ENCODE measurements at regions not wholly inside any gene's neighbourhood (a gene's known extent, or its start where the extent isn't known, plus 50 kb on each side); places are given as distances from the start of the nearest gene placed in this dataset.
"Not testable (repeated sequence)": the region's sequence is repeated elsewhere in the genome, so short reads cannot be mapped to it uniquely, and the experiment has no call there.

DNA sequence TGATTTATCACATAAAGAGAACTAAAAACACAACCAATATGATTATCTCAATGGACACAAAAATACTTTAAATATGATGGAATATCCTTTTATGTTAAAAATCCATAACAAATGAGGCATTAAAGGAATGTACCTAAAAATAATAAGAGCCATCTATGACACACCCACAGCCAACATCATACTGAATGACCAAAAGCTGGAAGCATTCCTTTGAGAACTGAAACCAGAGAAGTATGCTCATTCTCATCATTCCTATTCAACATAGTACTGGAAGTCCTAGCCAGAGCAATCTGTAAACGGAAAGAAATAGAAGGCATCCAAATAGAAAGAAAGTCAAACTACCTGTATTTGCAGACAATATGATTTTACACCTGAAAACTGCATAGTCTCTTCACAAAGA lies 671.0 kb downstream of the SLITRK1 start:
- DNase-seq = no peak

DNA sequence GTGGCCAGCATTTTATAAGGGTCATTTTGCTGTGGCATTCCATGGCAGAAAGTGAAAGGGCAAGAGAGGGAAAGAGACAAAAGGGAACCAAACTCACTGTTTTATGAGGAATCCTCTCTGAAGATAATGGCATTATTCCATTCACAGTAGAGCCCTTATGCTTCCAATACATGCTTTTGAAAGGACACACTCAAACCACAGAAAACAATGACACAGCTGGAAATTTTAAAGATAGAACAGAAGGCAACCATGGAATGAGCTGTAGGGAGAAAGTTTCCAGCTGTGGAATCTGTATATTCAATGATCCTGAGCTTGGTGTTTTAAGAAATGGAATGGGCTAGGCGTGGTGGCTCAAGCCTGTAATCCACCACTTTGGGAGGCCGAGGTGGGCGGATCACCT lies 677.4 kb downstream of the SLITRK1 start:
- no peak for DNase-seq

DNA sequence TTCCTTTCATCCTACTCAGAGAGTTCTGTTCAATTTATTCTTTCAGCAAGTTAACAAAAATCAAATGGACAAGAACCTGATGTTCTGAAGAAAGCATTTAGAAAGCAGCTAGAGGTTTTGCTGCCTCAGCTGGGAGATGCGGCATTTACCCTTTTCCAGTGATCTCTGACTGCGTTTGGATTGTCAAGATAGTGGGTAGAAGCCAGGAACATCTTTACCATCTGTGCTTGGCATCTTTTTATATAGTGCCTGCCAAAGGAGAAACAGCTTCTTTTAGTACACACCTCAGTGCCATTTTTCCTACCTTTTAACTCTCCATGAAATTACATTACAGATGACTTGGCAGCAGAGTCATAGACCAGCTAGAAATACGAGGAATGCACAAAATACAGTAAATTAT lies 680.8 kb downstream of the SLITRK1 start:
- DNase-seq = no peak

DNA sequence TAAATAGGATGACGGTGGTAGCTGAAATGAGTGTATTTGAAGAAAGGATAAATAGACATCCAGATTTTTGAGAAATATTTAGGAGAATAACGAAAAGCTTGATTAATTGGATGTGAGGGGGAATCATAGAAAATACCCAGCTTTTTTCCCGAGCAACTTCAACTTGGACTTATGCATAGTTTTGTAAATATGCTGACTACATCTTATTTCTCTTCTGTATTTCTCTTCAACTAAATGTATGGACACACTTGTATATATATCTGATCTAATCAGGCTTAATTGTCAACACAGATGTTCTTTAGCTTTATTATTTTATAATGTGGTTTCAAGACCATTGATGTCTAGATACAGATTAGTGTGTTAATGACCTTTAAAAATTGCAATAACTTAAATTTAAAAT lies 685.0 kb downstream of the SLITRK1 start:
- DNase-seq = no peak

DNA sequence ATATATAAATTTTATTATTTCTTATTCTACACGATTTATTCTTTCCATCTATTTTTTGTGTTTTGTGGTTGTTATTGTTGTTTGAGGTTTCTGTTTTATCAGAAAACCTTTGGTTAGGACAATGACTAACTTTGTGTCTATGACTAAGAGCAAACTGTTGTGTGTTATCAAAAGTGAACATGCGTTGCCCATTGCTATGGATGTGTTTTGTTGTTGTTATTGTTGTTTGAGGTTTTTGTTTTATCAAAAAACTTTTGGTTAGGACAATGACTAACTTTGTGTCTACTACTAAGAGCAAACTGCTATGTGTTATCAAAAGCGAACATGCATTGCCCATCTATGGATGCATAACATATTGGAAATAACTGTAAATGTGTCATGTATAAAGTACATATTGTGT lies 692.3 kb downstream of the SLITRK1 start:
- DNase-seq = no peak

DNA sequence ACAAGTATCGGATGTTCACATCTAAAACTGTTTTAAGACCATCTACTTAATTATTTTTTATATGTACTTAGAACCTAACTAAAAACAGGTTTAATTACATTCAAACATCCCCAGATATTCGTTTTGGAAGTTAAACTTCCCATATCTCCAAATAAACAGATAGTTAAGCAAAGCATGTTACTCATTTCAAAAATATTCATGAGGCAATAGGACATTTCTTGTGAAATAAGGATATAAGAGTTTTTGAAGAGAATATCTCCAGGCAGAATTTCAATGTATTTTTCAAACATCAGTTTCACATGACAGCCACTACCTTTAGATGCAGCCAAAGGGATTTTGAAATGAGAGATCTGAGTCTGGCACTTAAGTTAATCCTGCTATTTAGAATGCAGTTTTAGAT lies 697.5 kb downstream of the SLITRK1 start:
- DNase-seq = no peak

DNA sequence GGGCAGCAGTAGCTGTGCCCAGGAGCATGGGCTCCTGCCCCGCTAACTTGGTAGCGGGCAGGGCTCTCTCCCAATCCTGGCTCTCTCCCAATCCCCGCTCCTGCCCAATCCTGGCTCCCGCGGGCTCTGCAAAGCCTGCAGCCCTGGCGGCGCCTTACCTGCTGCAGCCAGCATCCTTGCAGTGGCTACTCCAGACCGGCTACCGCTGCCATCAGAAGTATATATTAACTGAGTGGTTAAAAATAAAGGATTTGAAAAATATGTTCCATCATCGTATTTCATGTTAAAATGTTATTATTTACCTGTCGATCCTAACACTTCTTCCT lies 698.2 kb downstream of the SLITRK1 start:
- DNase-seq = no peak

DNA sequence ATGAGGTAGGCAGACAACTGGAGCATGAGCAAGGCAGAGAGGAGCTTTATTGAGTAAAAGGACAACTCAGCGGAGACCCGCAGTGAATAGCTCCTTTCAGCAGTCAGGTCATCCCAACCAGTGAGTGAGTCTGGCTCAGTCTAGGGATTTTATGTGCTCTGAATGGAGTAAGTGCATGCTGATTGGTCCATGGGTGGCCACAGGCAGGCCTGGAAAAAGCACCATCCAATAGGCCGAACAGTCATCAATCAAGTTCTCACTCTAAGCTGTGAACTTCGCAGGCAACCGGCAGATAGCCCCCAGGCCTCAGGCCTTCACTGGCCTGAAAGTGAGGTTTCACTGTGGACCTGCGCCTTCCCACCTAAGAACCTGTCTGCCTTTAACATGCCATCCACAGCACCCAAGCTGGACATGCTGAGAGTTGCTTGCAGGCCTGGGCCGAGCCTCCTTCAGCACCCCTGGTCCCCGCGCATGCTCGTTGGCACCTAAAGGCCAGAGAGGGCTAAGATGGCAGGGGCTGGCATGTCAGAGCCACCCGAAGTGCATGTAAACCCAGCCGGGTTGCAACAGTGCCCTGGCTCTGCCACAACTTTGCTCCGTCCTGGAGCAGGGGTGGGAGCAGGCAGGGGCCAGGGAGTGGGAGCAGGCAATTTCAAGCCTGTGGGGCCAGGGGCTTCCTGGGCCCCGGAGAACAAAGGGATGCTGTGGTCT lies 698.7 kb downstream of the SLITRK1 start:
- no peak for DNase-seq

DNA sequence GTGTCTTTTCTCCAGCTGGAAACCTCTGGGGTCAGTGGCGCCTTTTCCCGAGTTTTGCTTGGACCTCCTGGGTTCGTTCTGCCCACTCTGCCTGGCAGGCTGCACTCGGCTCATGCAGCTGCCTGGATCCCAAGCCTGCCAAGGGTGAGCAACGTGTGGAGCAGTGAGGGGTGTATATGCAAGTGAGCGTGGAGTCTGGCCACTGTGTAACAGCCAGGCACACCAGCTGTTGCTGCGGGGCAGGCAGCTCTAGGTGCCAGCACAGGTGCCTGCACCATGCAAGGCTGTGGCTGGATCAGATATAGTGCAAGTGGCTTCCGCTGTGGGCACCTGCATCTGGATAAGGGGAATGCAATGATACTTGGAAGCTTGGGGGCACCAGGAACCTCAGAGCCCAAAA lies 699.4 kb downstream of the SLITRK1 start:
- no peak for DNase-seq

DNA sequence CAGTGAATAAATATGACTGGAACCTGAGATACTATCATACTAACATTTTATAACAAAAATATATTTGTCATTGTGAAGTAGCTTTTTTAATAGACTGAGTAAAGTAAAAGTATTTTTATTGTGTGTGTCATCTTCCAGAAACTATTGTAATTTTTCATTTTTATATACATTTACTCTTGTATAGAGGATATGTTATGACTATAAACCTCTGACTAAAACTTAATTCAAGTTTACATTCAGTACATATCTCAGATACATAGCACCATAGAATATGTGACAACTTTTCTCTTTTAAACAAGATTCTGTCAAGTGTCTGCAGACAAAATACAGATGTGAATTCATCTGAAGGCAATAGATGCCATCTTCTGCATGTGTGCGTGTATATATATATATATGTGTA lies 704.3 kb downstream of the SLITRK1 start:
- no peak for DNase-seq

DNA sequence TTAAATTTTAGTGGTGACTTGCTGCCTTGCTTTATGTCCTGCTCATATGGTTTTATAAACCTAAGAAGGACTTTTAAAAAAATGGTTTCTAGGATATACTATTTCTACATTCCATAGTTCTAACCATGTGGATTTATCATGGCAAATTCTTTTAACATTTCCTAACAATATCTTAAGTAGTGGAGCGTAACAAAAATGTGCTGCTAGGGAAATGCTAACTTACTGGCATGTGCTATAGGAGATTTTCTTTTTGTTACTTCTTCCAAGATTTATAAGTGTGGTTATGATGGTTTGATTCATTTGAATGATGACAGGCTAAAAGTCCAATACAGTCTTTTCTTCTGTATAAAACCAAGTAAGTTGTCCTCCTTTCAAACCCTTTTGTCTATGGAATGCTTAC lies 713.7 kb downstream of the SLITRK1 start:
- DNase-seq = no peak

DNA sequence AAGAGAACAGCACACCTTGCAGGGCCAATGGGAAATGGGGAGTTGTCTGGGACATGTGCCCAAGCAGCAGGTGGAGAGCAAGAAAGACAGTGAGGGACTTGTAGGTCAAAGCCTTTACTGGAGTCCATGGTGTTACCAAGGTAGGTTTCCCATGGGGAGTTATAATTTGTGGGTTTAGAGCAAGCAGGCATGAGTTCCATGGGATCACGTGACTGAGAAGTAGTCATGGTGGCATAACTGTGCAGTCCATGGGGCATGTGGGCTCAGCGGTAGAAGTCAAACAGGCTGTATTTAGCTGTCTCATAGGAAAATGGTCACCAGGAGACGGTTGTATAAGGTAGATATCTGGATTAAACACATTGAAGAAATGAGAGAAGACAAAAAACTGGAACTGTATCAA lies 715.1 kb downstream of the SLITRK1 start:
- no peak for DNase-seq

DNA sequence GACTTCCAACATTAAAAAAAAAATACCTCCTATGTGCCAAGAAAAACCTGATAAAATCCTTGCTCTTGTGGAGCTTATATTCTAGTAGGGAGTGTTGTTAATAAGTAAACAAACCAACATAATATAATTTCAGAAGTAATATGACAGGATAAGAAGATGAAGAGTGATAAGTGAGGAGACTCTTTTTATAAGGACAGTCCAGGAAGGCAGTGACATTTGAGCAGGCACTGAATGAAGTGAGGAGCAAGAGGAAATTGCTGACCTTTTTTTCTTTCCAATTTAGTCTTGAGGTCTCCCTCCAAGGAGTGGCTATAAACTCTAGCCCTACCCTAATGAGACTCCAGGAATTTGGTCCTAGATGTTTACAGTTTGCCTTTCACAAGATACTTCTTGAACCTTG lies 715.7 kb downstream of the SLITRK1 start:
- DNase-seq = no peak

DNA sequence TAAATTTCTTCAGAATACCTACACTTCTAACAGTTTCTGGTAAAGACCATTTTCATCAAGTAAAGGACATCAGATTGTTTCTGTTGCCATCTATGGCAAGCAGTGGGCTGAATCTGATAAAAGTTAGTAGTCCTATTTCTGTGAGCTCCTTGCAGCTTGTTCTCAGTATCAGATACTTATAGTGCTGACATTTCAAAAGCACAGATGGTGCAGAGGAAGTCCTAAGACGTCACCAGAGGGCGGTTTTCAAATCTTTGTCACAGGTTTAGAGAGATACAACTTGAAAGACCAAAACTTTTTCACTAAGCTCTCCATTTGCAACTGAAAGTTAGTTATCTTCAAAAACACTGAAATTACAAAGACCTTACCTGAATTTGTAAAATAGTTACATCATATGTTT lies 719.8 kb downstream of the SLITRK1 start:
- DNase-seq = no peak

DNA sequence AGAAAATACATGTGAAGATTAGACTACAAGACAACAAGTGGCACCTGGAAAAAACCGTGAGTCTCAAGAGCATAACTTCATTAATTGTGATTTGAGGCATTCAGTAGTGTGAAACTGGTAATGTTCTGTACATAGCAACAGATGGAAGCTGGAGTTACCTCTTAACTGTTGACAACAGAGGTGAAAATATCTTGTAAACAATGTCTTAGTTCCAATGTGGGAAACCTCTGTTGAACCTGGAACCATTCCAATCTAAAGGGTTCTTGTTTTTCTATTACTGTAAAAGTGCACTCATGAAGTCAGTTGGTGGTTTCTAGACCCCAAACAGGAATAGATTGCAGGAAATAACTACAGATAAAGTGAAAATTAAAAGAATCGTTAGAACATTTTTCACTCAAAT lies 728.4 kb downstream of the SLITRK1 start:
- DNase-seq = no peak

DNA sequence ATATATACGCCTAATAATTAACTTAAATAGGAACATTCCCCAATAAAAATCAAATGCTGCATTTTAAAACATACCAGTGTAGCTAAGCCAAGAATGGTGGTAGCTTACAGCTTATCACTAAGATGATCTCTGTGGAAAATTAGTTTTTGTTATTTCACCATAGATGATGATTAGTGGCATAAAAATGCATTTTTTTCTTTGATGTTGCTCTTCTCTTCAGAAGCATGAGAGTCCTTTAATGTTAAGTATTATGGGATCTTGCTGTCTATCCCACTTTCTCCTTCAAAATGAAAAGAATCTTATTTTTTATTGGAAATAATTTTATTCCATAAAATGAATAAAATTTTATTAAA lies 731.0 kb downstream of the SLITRK1 start:
- no peak for DNase-seq

DNA sequence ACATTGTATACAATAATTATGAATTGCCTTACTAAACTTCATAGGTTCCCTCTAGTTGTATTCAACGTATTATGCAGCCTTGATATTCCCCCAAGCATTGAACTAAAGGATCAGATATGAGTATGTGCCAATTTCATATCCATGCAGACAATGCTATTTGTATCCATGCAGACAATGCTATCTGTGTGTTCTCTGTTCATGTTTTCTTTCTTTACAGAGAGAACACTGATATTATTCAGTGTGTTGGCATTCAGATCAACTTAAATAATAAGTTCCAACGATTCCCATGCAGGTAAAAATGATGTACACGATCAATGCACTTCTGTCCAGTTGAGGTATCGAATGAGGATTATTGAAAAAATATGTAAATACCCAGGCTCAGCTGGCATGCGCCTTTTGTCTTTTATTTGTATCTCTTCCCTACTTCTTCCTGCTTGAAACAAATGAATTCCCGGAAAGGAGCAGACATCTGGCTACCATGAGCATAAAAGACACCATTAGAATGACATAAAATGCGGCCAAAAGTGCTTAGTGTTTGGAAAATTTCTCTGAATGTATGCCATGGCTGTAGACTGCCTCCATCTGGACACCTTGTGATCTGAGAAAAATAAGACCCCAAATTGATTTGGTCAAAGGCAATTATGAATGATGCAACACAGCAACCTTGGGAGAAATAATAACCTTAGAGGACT lies 731.5 kb downstream of the SLITRK1 start:
- DNase-seq = no peak

DNA sequence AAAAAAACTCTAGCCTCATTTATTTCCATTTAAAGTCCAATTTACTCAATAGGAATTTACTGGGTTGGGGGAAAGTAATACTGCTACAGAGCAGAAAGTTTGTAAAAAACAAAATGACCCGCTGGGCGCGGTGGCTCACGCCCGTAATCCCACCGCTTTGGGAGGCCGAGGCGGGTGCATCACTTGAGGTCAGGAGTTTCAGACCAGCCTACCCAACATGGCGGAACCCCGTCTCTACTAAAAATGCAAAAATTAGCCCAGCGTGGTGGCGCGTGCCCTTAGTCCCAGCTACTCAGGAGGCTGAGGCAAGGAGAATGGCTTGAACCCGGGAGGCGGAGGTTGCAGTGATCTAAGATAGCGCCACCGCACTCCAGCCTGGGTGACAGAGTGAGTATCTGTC lies 745.6 kb downstream of the SLITRK1 start:
- DNase-seq = no peak

DNA sequence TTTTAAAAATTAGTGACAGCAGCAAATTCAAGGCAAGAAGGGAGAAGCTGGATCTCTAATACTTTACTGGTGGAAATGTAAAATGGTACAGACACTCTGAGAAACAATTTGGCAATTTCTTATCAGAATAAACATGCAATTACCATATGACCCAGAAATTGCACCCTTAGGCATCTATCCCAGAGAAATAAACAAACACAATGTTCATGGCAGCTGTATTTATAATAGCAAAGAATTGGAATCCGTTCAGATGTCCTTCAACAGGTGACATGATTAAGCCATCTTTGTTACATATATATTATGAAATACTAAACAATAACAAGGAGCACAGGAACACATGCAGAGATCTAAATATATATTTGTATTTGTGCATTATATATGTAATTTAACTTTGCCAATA lies 756.5 kb downstream of the SLITRK1 start:
- no peak for DNase-seq

DNA sequence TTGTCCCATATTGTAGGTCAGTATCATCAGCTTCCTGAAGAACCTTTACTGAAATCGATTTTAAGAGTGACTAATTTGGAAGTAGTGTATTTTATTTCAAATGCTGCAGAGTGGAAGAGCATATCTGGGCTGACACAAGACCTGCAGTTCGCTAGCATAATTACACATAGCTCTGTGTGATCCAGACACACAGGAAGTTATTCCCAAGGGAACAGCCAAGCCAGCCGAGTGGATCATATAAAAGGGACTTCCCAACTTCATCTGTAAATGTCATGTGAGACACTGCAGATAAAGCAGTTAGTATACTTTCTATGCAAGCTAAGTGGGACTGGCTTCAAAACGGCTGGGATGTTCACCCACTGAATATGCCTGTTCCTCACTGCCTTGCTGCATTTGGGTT lies 760.4 kb downstream of the SLITRK1 start:
- no peak for DNase-seq

DNA sequence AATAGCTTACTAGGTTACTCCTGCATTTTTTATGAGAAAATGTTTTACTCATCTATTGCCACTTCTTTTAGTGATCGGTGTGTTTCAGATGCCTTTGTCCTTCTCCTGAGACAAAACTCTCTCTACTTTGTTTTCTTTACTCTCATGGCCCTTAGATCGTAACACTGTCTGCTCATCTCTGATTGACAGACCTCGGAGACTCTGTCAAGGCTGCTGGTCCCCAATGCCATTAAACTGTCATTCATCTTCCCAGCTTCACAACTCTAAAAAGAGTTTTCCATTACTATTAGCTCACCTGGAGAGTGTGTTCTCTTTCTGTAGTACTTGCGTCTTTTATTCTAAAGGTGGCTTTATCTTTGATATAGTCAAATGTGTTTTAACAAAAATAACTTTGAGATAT lies 765.2 kb downstream of the SLITRK1 start:
- no peak for DNase-seq

DNA sequence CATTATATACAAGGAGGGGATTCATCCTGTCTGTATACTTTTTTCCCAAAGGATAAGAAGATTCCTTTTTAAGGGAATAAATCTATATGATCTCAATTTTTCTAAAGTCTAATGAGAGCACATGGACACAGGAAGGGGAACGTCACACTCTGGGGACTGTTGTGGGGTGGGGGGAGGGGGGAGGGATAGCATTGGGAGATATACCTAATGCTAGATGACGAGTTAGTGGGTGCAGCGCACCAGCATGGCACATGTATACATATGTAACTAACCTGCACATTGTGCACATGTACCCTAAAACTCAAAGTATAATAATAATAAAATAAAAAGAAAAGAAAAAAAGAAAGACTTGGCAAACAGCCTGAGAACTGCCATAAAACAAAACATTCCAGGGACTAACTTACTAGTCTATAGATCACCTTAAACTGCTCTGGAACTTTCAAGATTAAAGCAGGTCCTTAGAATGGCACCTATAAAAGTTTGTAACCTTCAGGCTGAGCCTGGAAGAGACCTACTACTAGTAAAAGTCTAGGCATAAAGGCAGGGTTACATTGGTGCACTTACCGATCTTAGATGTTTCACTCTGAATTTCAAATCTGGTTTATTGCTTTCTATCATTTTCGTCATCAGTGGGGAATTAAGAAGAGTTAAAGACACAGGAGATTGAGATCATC lies 780.6 kb downstream of the SLITRK1 start:
- DNase-seq = not testable (repeated sequence)

DNA sequence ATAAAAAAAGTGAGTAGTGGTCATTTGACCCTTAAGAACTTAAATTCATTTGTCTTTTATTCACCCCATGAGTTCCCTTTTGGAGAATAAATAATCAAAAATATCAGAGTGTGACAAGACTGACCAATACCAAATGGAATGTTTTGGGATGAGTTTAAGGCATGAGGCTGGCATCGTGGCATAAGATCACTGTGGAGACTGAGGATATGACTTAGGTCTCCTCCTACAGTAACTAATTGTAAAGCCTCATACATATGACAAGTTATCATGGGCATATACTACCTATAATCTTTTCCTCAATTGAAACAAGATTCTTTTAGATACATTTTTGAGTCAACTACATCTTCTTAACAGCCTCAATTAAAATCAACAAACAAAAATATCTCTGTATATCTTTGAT lies 782.0 kb downstream of the SLITRK1 start:
- DNase-seq = no peak

DNA sequence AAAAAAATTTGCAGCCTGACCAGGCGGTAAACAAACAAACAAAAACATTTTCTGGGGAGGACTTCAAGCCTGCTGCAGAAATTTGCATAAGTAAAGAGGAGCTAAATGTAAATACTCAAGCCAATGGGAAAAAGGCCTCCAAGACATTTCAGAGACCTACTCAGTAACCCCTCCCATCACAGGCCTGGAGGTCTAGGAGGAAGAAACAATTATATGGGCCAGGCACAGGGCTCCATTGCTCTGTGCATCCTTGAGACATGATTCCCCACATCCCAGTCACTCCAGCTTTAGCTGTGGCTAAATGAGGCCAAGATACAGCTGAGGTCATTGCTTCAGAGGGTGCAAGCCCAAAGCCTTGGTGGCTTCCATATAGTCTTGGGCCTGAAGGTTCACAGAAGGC lies 793.4 kb downstream of the SLITRK1 start:
- no peak for DNase-seq

DNA sequence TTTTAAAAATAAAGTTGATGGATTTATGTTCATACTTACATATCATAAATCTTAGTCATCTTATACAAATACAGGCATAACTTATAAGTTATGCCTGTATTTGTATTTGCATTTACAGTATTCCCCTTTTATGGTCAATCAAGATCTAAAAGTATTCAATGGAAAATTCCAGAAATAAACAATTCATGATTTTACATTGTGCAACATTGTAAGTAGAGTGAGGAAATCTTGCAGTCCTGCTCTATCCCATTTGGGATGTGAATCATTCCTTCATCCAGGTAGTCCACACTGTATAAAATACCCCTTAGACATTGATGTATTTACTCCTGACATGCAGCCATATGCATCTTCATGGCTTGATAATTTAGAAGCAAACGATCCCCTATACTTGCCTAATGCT lies 795.3 kb downstream of the SLITRK1 start:
- no peak for DNase-seq

Data from activated naive CD4-positive, alpha-beta T cell treated with anti-CD3 and anti-CD28 coated beads, Interleukin-2, amount 50 U/mL, for 16 hours (primary cell).